A549 (cell line): ENCODE measurements at regions not wholly inside any gene's neighbourhood (a gene's known extent, or its start where the extent isn't known, plus 50 kb on each side); places are given as distances from the start of the nearest gene placed in this dataset.

Experiments used
- ATAC-seq, 2 experiments: fragments of 200-7000 bp in 1 of 2; fragments of >200 bp in 1 of 2; cut with Nextera tagmentation in 1 of 2; cut with Tn5 transposase in 1 of 2; 3 replicates each; pipeline versions ENCODE4 v1.8.0 to v1.9.1; 2018 to 2020; ENCODE audit warnings: mild to moderate bottlenecking in 1 of 2, moderate library complexity in 1 of 2
- CTCF ChIA-PET: fragments of 300-600 bp; sonication (Branson Sonifier 250); formaldehyde crosslinking; extraction: SDS; loops from one replicate; lab custom pipeline; 2021; ENCODE audit warnings: antibody characterized with exemption, inconsistent platforms; lab: Yijun Ruan, JAX
- POLR2A ChIA-PET: fragments of 350-600 bp; formaldehyde crosslinking; extraction: SDS; loops from one replicate; lab custom pipeline; 2021; ENCODE audit warnings: antibody characterized with exemption, inconsistent platforms; lab: Yijun Ruan, JAX
- DNase-seq, 2 experiments: peaks; one replicate each; pipeline versions ENCODE4 v3.0.0 to v3.0.0-alpha.2; 2011 to 2016; ENCODE audit warnings: low read depth in 1 of 2, low spot score in 1 of 2
- FAIRE-seq: peaks from 2 replicates; lab custom pipeline; 2011; peaks lifted over from hg19 to GRCh38; lab: Jason Lieb, UNC
- H3K27ac ChIP-seq, 2 experiments: fragments of >200 bp; sonication (Bioruptor Twin); formaldehyde crosslinking; 3 replicates each; pipeline ENCODE4 v1.5.1; 2016 to 2017
- H3K4me1 ChIP-seq: fragments of >200 bp; sonication (Bioruptor Twin); formaldehyde crosslinking; 3 replicates; pipeline ENCODE4 v1.6.1; 2016
- H3K4me2 ChIP-seq: fragments of >200 bp; sonication (Bioruptor Twin); formaldehyde crosslinking; 3 replicates; pipeline ENCODE4 v1.6.1; 2016
- H3K4me3 ChIP-seq: fragments of >200 bp; sonication (Bioruptor Twin); formaldehyde crosslinking; 3 replicates; pipeline ENCODE4 v1.5.1; 2016
- H3K9me3 ChIP-seq: fragments of >200 bp; sonication (Bioruptor Twin); formaldehyde crosslinking; 3 replicates; pipeline ENCODE4 v1.6.1; 2016
- EHF ChIP-seq: fragments of 250-450 bp; sonication (Bioruptor Pico); IDR thresholded peaks from 2 replicates; pipeline ENCODE4 v1.5.0; 2020; ENCODE audit warnings: mild to moderate bottlenecking
- ELK1 ChIP-seq: fragments of 150-350 bp; IDR thresholded peaks from 2 replicates; pipeline ENCODE4 v1.6.1; 2014; ENCODE audit warnings: low read depth, mild to moderate bottlenecking, low read length
- EP300 ChIP-seq, 2 experiments: fragments of >200 bp; sonication (Bioruptor Twin); formaldehyde crosslinking; IDR thresholded peaks; 2 replicates in 1 of 2; 3 replicates in 1 of 2; pipeline ENCODE4 v1.6.1; 2016 to 2017
- FOSL2 ChIP-seq, 2 experiments: fragments of 450-650 bp in 1 of 2; fragments of >200 bp in 1 of 2; sonication (Bioruptor Twin) in 1 of 2; formaldehyde crosslinking; IDR thresholded peaks; 2 replicates each; pipeline versions ENCODE4 v1.5.0 to v1.6.1; 2016 to 2020; ENCODE audit warnings: mild to moderate bottlenecking in 1 of 2, moderate library complexity in 1 of 2
- HEYL ChIP-seq: fragments of 250-450 bp; sonication (Bioruptor Pico); IDR thresholded peaks from 2 replicates; pipeline ENCODE4 v1.8.0; 2021; ENCODE audit warnings: mild to moderate bottlenecking, moderate library complexity
- HOXB5 ChIP-seq: fragments of 250-450 bp; sonication (Bioruptor Pico); IDR thresholded peaks from 2 replicates; pipeline ENCODE4 v1.5.0; 2020; ENCODE audit warnings: mild to moderate bottlenecking, moderate library complexity
- JUNB ChIP-seq: fragments of >200 bp; sonication (Bioruptor Twin); formaldehyde crosslinking; IDR thresholded peaks from 2 replicates; pipeline ENCODE4 v1.6.1; 2016
- KDM5A ChIP-seq: fragments of 200-600 bp; sonication (generic); IDR thresholded peaks from 2 replicates; pipeline ENCODE4 v1.6.1; 2016; ENCODE audit warnings: antibody characterized with exemption, mild to moderate bottlenecking
- MAFK ChIP-seq: fragments of 450-650 bp; IDR thresholded peaks from 2 replicates; pipeline ENCODE4 v1.6.1; 2014; ENCODE audit not compliant: partially characterized antibody
- MAZ ChIP-seq: fragments of 150-350 bp; IDR thresholded peaks from 2 replicates; pipeline ENCODE4 v1.6.1; 2014; ENCODE audit warnings: antibody characterized with exemption, low read depth, low read length, borderline replicate concordance
- NFE2L2 ChIP-seq: fragments of 150-350 bp; conservative IDR thresholded peaks from 2 replicates; pipeline ENCODE4 v1.6.1; 2014; ENCODE audit warnings: low read length
- NPAS2 ChIP-seq: fragments of 250-450 bp; sonication (Bioruptor Pico); IDR thresholded peaks from 2 replicates; pipeline ENCODE4 v1.8.0; 2022; ENCODE audit warnings: mild to moderate bottlenecking, moderate library complexity, borderline replicate concordance
- PBX3 ChIP-seq: IDR thresholded peaks from 2 replicates; pipeline ENCODE4 v1.6.1; 2012
- POLR2AphosphoS2 ChIP-seq: conservative IDR thresholded peaks from 2 replicates; pipeline ENCODE4 v1.6.1; 2012; ENCODE audit warnings: low read length, improper control_type of control experiment, inconsistent platforms
- RAD21 ChIP-seq, 2 experiments: fragments of >200 bp in 1 of 2; sonication (Bioruptor Twin) in 1 of 2; formaldehyde crosslinking in 1 of 2; IDR thresholded peaks in 1 of 2; conservative IDR thresholded peaks in 1 of 2; 2 replicates in 1 of 2; 3 replicates in 1 of 2; pipeline ENCODE4 v1.6.1; 2012 to 2018; ENCODE audit warnings: inconsistent platforms in 1 of 2
- RCOR1 ChIP-seq: fragments of 150-350 bp; IDR thresholded peaks from 2 replicates; pipeline ENCODE4 v1.6.1; 2014; ENCODE audit warnings: antibody characterized with exemption, low read length, low read depth
- REST ChIP-seq: fragments of 200-600 bp; sonication (generic); IDR thresholded peaks from 2 replicates; pipeline ENCODE4 v1.6.1; 2016; ENCODE audit warnings: antibody characterized with exemption, mild to moderate bottlenecking, moderate library complexity
- TFCP2L1 ChIP-seq: fragments of 250-450 bp; sonication (Bioruptor Pico); IDR thresholded peaks from 2 replicates; pipeline ENCODE4 v1.5.0; 2021; ENCODE audit warnings: mild to moderate bottlenecking
- USF2 ChIP-seq: fragments of 450-650 bp; IDR thresholded peaks from 2 replicates; pipeline ENCODE4 v1.6.1; 2014; ENCODE audit warnings: antibody characterized with exemption
- ZFP36 ChIP-seq: fragments of 450-650 bp; IDR thresholded peaks from 2 replicates; pipeline ENCODE4 v1.6.1; 2014; ENCODE audit warnings: borderline replicate concordance; ENCODE audit not compliant: partially characterized antibody
- WGBS: methylation state at CpG from one replicate; pipeline ENCODE4 v1.1.6; 2017; ENCODE audit errors: missing lambda C conversion rate; 5-methylcytosine and 5-hydroxymethylcytosine counted together

- H3K9me3 ChIP-seq, result no peaks in the 10 kb centered on the region
- no peak for DNase-seq
- no peak for TF ChIP-seq JUNB
- H3K4me1 ChIP-seq, result no peaks in the 10 kb centered on the region
- ChIA-PET CTCF (interaction anchor here (1.8 kb wide), 1 partner anchor 11 kb away, joined by 5 read pairs; no protein-coding TSS in a partner anchor), POLR2A (no interaction called here)
- ATAC-seq, result no peak
- no peak overlapping the region for H3K4me3 ChIP-seq
- WGBS, result 15% methylated on average over 1 of the region's 1 CpG
- no peak overlapping the region for H3K4me2 ChIP-seq
- no peak for FAIRE-seq
- H3K27ac ChIP-seq, result no peak overlapping the region
Observed at GRCh38 chr2:38185012-38185491, 109.1 kb upstream of the CYP1B1 start.

- Histone ChIP-seq H3K27ac (no peak overlapping the region), H3K9me3 (no peaks in the 10 kb centered on the region), H3K4me2 (no peak overlapping the region), H3K4me3 (no peak overlapping the region), H3K4me1 (peaks cover 12% of the 10 kb centered on the region; the same call in 2 of the 3 replicates)
- ChIA-PET CTCF (interaction anchor here (1.1 kb wide), 1 partner anchor 92 kb away, joined by 3 read pairs; no protein-coding TSS in a partner anchor), POLR2A (no interaction called here)
- no peak for DNase-seq
- TF ChIP-seq FOSL2 (IDR thresholded peaks at IDR 0.05), result no peak
- no peak for TF ChIP-seq FOSL2 (CRISPR knock-in tag; IDR thresholded peaks at IDR 0.05)
- no peak for TF ChIP-seq HEYL (CRISPR knock-in tag)
- no peak for TF ChIP-seq NPAS2
- no peak for TF ChIP-seq KDM5A
- no peak for TF ChIP-seq MAZ
- no peak for TF ChIP-seq EHF (CRISPR knock-in tag)
- no peak for TF ChIP-seq USF2
- no peak for TF ChIP-seq HOXB5 (CRISPR knock-in tag)
- no peak for TF ChIP-seq ELK1
- TF ChIP-seq NFE2L2, result no peak
- no peak for TF ChIP-seq RCOR1
- TF ChIP-seq REST, result no peak
- no peak for TF ChIP-seq POLR2AphosphoS2
- TF ChIP-seq RAD21 (conservative IDR thresholded peaks at IDR 0.05 in 1 of 2, IDR thresholded peaks at IDR 0.05 in 1 of 2), result no peak
- no peak for TF ChIP-seq PBX3
- TF ChIP-seq EP300 (IDR thresholded peaks at IDR 0.05), result no peak
- no peak for TF ChIP-seq MAFK
- no peak for TF ChIP-seq TFCP2L1
- no peak for TF ChIP-seq JUNB
- TF ChIP-seq ZFP36, result no peak
- 72% methylated on average over 4 of the region's 4 CpGs for WGBS
- FAIRE-seq, result no peak
- no peak for ATAC-seq
Observed at GRCh38 chr2:38182492-38183003, 106.6 kb upstream of the CYP1B1 start.
